SK-N-SH (cell line): ENCODE measurements at regions not wholly inside any gene's neighbourhood (a gene's known extent, or its start where the extent isn't known, plus 50 kb on each side); places are given as distances from the start of the nearest gene placed in this dataset.

Experiments
- CTCF ChIA-PET: fragments of 300-600, 350-600 bp; formaldehyde crosslinking; extraction: SDS; loops from one replicate; lab custom pipeline; 2021; lab: Yijun Ruan, JAX
- POLR2A ChIA-PET: fragments of 350-600 bp; sonication (Branson Sonifier 250); formaldehyde crosslinking; extraction: SDS; loops from one replicate; lab custom pipeline; 2020; ENCODE audit warnings: antibody characterized with exemption, inconsistent platforms; lab: Yijun Ruan, JAX
- DNase-seq: peaks from one replicate; pipeline ENCODE4 v3.0.0; 2012
- H2AFZ ChIP-seq: fragments of 200-600 bp; sonication (generic); 2 replicates; pipeline ENCODE4 v1.8.1; 2016; ENCODE audit warnings: antibody characterized with exemption, mild to moderate bottlenecking, low read depth
- H3F3A ChIP-seq: fragments of 200-600 bp; sonication (generic); replicated peaks from 2 replicates; pipeline ENCODE3; 2016; ENCODE audit warnings: antibody characterized with exemption, mild to moderate bottlenecking; ENCODE audit not compliant: insufficient read depth
- H3K27ac ChIP-seq, 2 experiments: fragments of 200-500 bp in 1 of 2; fragments of 200-600 bp in 1 of 2; sonication (Bioruptor generic) in 1 of 2; sonication (generic), shearing (Covaris generic) in 1 of 2; 2 replicates each; pipeline versions ENCODE4 v1.5.1 to v1.6.1; 2014 to 2016; ENCODE audit warnings: low read depth in 2 of 2, inconsistent platforms in 1 of 2, low read length in 1 of 2, mild to moderate bottlenecking in 1 of 2, mixed read lengths in 1 of 2
- H3K27me3 ChIP-seq: fragments of 200-600 bp; sonication (generic), shearing (Covaris generic); 2 replicates; pipeline ENCODE4 v1.6.1; 2016; ENCODE audit warnings: mixed run types; ENCODE audit not compliant: insufficient read depth
- H3K36me3 ChIP-seq, 2 experiments: fragments of 200-500 bp in 1 of 2; fragments of 200-600 bp in 1 of 2; sonication (Bioruptor generic) in 1 of 2; sonication (generic) in 1 of 2; replicated peaks in 1 of 2; 2 replicates each; pipeline versions ENCODE3 to v1.5.1; 2014 to 2016; ENCODE audit warnings: low read length in 1 of 2, mild to moderate bottlenecking in 1 of 2; ENCODE audit not compliant: insufficient read depth in 2 of 2, control insufficient read depth in 1 of 2
- H3K4me1 ChIP-seq, 2 experiments: fragments of 200-500 bp in 1 of 2; fragments of 200-600 bp in 1 of 2; sonication (Bioruptor generic) in 1 of 2; sonication (generic), shearing (Covaris generic) in 1 of 2; 2 replicates each; pipeline versions ENCODE4 v1.5.1 to v1.6.1; 2014 to 2016; ENCODE audit warnings: low read depth in 1 of 2, low read length in 1 of 2, mixed run types in 1 of 2; ENCODE audit not compliant: insufficient read depth in 2 of 2, control insufficient read depth in 1 of 2
- H3K4me2 ChIP-seq: fragments of 200-600 bp; sonication (generic), shearing (Covaris generic); 2 replicates; pipeline ENCODE4 v1.6.1; 2017; ENCODE audit warnings: mixed run types
- H3K4me3 ChIP-seq, 2 experiments: fragments of 200-500 bp in 1 of 2; fragments of 200-600 bp in 1 of 2; sonication (Bioruptor generic) in 1 of 2; sonication (generic), shearing (Covaris generic) in 1 of 2; 2 replicates each; pipeline versions ENCODE4 v1.5.1 to v1.8.1; 2014 to 2016; ENCODE audit warnings: low read depth in 2 of 2, inconsistent platforms in 1 of 2, low read length in 1 of 2, mild to moderate bottlenecking in 1 of 2, mixed read lengths in 1 of 2, moderate library complexity in 1 of 2
- H3K79me2 ChIP-seq: fragments of 200-600 bp; sonication (generic); 2 replicates; pipeline ENCODE4 v1.8.1; 2017; ENCODE audit warnings: mild to moderate bottlenecking; ENCODE audit not compliant: insufficient read depth
- H3K9ac ChIP-seq: fragments of 200-600 bp; sonication (generic); 2 replicates; pipeline ENCODE4 v1.6.1; 2017; ENCODE audit warnings: mixed run types
- H3K9me2 ChIP-seq: fragments of 200-600 bp; sonication (generic); 2 replicates; pipeline ENCODE4 v1.6.1; 2017; ENCODE audit warnings: mixed run types
- H3K9me3 ChIP-seq: fragments of 200-600 bp; sonication (generic); 2 replicates; pipeline ENCODE4 v1.6.1; 2017; ENCODE audit warnings: mixed run types, mild to moderate bottlenecking, moderate library complexity
- H4K20me1 ChIP-seq: fragments of 200-600 bp; sonication (generic); 2 replicates; pipeline ENCODE4 v1.6.1; 2017; ENCODE audit warnings: mild to moderate bottlenecking, mixed run types; ENCODE audit not compliant: insufficient read depth
- CHD2 ChIP-seq: fragments of 150-350 bp; IDR thresholded peaks from 2 replicates; pipeline ENCODE4 v1.6.1; 2018; ENCODE audit warnings: low read length; ENCODE audit not compliant: partially characterized antibody
- ELF1 ChIP-seq: IDR thresholded peaks from 2 replicates; pipeline ENCODE4 v1.4.0; 2012
- EZH2phosphoT487 ChIP-seq: fragments of 200-600 bp; sonication (generic); IDR thresholded peaks from 2 replicates; pipeline ENCODE4 v1.6.1; 2017; ENCODE audit warnings: low read depth, mixed run types, mild to moderate bottlenecking, antibody characterized with exemption, moderate library complexity, borderline replicate concordance
- FOSL2 ChIP-seq: IDR thresholded peaks from 2 replicates; pipeline ENCODE4 v1.4.0; 2012; ENCODE audit warnings: low read depth, mild to moderate bottlenecking, moderate library complexity, borderline replicate concordance
- FOXJ3 ChIP-seq: sonication (generic); formaldehyde crosslinking; IDR thresholded peaks from 2 replicates; pipeline ENCODE4 v1.5.1; 2020; ENCODE audit warnings: mild to moderate bottlenecking, missing genetic modification reagents
- NFIC ChIP-seq: IDR thresholded peaks from 2 replicates; pipeline ENCODE4 v1.4.0; 2012; ENCODE audit warnings: borderline replicate concordance
- NRF1 ChIP-seq: IDR thresholded peaks from 2 replicates; pipeline ENCODE4 v1.6.1; 2012; ENCODE audit warnings: low read depth, mild to moderate bottlenecking, low read length
- SIN3A ChIP-seq: IDR thresholded peaks from 2 replicates; pipeline ENCODE4 v1.6.1; 2012; ENCODE audit warnings: low read depth, mild to moderate bottlenecking, low read length, moderate library complexity, borderline replicate concordance
- TAF1 ChIP-seq: IDR thresholded peaks from 2 replicates; pipeline ENCODE4 v1.6.1; 2012; ENCODE audit warnings: low read depth, mild to moderate bottlenecking, low read length, moderate library complexity, borderline replicate concordance
- USF1 ChIP-seq: IDR thresholded peaks from 2 replicates; pipeline ENCODE4 v1.4.0; 2012; ENCODE audit warnings: low read depth, borderline replicate concordance
- USF2 ChIP-seq: fragments of 150-350 bp; IDR thresholded peaks from 2 replicates; pipeline ENCODE4 v1.6.1; 2017; ENCODE audit warnings: antibody characterized with exemption, low read length, low read depth, borderline replicate concordance
- ZBTB33 ChIP-seq: IDR thresholded peaks from 2 replicates; pipeline ENCODE4 v1.4.0; 2012; ENCODE audit warnings: low read depth, borderline replicate concordance
- WGBS: methylation state at CpG from one replicate; pipeline ENCODE4 v1.1.6; 2017; ENCODE audit warnings: low lambda C conversion rate; 5-methylcytosine and 5-hydroxymethylcytosine counted together
- TF ChIP-seq, protein P1 (sequence below): fragments of 150-350 bp; IDR thresholded peaks from 2 replicates; pipeline ENCODE4 v1.6.1; 2016; ENCODE audit warnings: mild to moderate bottlenecking, low read depth, low read length

- Histone ChIP-seq H4K20me1 (no peaks in the 10 kb centered on the region), H3K4me3 (no peak overlapping the region), H3K79me2 (no peaks in the 10 kb centered on the region), H3K9ac (no peak overlapping the region), H2AFZ (no peak overlapping the region), H3K9me3 (no peaks in the 10 kb centered on the region), H3K4me2 (no peak overlapping the region), H3K9me2 (no peaks in the 10 kb centered on the region), H3K27me3 (no peaks in the 10 kb centered on the region), H3K4me1 (no peaks in the 10 kb centered on the region), H3F3A (no peaks in the 10 kb centered on the region), H3K27ac (no peak overlapping the region), H3K36me3 (no peaks in the 10 kb centered on the region)
- 63% methylated on average over 15 of the region's 24 CpGs for WGBS
- ChIA-PET POLR2A (no interaction called here), CTCF (interaction anchor here (0.7 kb wide), 1 partner anchor 48 kb away, joined by 3 read pairs; no protein-coding TSS in a partner anchor)
- no peak for TF ChIP-seq ZBTB33
- no peak for TF ChIP-seq USF1
- TF ChIP-seq CHD2: no peak
- TF ChIP-seq TAF1: no peak
- TF ChIP-seq USF2: no peak
- TF ChIP-seq SIN3A: no peak
- TF ChIP-seq NRF1: no peak
- no peak for TF ChIP-seq FOXJ3 (CRISPR knock-in tag)
- TF ChIP-seq NFIC: no peak
- TF ChIP-seq FOSL2: no peak
- TF ChIP-seq ELF1: no peak
- TF ChIP-seq, protein P1, sequence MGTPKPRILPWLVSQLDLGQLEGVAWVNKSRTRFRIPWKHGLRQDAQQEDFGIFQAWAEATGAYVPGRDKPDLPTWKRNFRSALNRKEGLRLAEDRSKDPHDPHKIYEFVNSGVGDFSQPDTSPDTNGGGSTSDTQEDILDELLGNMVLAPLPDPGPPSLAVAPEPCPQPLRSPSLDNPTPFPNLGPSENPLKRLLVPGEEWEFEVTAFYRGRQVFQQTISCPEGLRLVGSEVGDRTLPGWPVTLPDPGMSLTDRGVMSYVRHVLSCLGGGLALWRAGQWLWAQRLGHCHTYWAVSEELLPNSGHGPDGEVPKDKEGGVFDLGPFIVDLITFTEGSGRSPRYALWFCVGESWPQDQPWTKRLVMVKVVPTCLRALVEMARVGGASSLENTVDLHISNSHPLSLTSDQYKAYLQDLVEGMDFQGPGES: no peak
- no peak for TF ChIP-seq EZH2phosphoT487
- no peak for DNase-seq
These were observed 244.3 kb upstream of the TSHZ2 start for GRCh38 chr20:52727740-52728456.
